HepG2 (cell line): ENCODE measurements at regions not wholly inside any gene's neighbourhood (a gene's known extent, or its start where the extent isn't known, plus 50 kb on each side); places are given as distances from the start of the nearest gene placed in this dataset.
"Not testable (repeated sequence)": the region's sequence is repeated elsewhere in the genome, so short reads cannot be mapped to it uniquely, and the experiment has no call there.

ENCODE experiments used
- ASH2L ChIP-seq: fragments of 300-600, 200-600 bp; sonication (generic); IDR thresholded peaks from 2 replicates; pipeline ENCODE4 v1.7.0; 2017; ENCODE audit warnings: low read depth, mild to moderate bottlenecking, moderate library complexity, mixed read lengths, low read length; ENCODE audit not compliant: insufficient read length
- DMAP1 ChIP-seq: IDR thresholded peaks from 2 replicates; pipeline ENCODE4 v1.6.1; 2016
- ESRRA ChIP-seq: sonication (generic); formaldehyde crosslinking; IDR thresholded peaks from 2 replicates; pipeline ENCODE4 v1.5.1; 2020; ENCODE audit warnings: mild to moderate bottlenecking, low read depth, missing genetic modification reagents
- GFI1 ChIP-seq: sonication (generic); formaldehyde crosslinking; IDR thresholded peaks from 2 replicates; pipeline ENCODE4 v1.5.0; 2020; ENCODE audit warnings: missing genetic modification reagents, mild to moderate bottlenecking, borderline replicate concordance
- HDAC1 ChIP-seq: sonication (generic); formaldehyde crosslinking; IDR thresholded peaks from 2 replicates; pipeline ENCODE4 v1.5.1; 2020; ENCODE audit warnings: mild to moderate bottlenecking, missing genetic modification reagents
- MIER2 ChIP-seq: IDR thresholded peaks from 2 replicates; pipeline ENCODE4 v1.6.1; 2016; ENCODE audit warnings: missing biosample characterization, missing genetic modification reagents
- TBX3 ChIP-seq: fragments of 450-650 bp; IDR thresholded peaks from 2 replicates; pipeline ENCODE4 v1.6.1; 2017; ENCODE audit warnings: antibody characterized with exemption, mild to moderate bottlenecking, inconsistent platforms, borderline replicate concordance
- TCF12 ChIP-seq, 2 experiments: fragments of 450-650 bp in 1 of 2; sonication (generic) in 1 of 2; formaldehyde crosslinking in 1 of 2; IDR thresholded peaks; 2 replicates each; pipeline versions ENCODE4 v1.6.1 to v1.8.0; 2017 to 2022; ENCODE audit warnings: antibody characterized with exemption in 1 of 2, mild to moderate bottlenecking in 1 of 2, missing genetic modification reagents in 1 of 2, moderate library complexity in 1 of 2
- TCF7 ChIP-seq: sonication (generic); IDR thresholded peaks from 2 replicates; pipeline ENCODE4 v1.6.1; 2016; ENCODE audit warnings: antibody characterized with exemption, low read depth
- ZNF124 ChIP-seq: sonication (generic); formaldehyde crosslinking; IDR thresholded peaks from 2 replicates; pipeline ENCODE4 v1.4.0; 2020; ENCODE audit warnings: missing genetic modification reagents
- ZNF614 ChIP-seq: IDR thresholded peaks from 2 replicates; pipeline ENCODE4 v1.6.1; 2018; ENCODE audit warnings: missing biosample characterization, missing genetic modification reagents, inconsistent platforms, borderline replicate concordance
- ZNF644 ChIP-seq: IDR thresholded peaks from 2 replicates; pipeline ENCODE4 v1.6.1; 2016; ENCODE audit warnings: low read depth
- ZNF878 ChIP-seq: sonication (generic); formaldehyde crosslinking; IDR thresholded peaks from 2 replicates; pipeline ENCODE4 v1.8.1; 2023; ENCODE audit warnings: mild to moderate bottlenecking, missing genetic modification reagents, moderate library complexity
- TF ChIP-seq, protein P1 (sequence below): sonication (generic); formaldehyde crosslinking; IDR thresholded peaks from 2 replicates; pipeline ENCODE4 v1.5.0; 2020; ENCODE audit warnings: mild to moderate bottlenecking, missing genetic modification reagents, borderline replicate concordance
- TF ChIP-seq, protein P2 (sequence below): IDR thresholded peaks from 2 replicates; pipeline ENCODE4 v1.6.1; 2016; ENCODE audit warnings: low read depth
- TF ChIP-seq, protein P3 (sequence below): sonication (generic); formaldehyde crosslinking; IDR thresholded peaks from 2 replicates; pipeline ENCODE4 v1.5.1; 2020; ENCODE audit warnings: mild to moderate bottlenecking, missing genetic modification reagents, moderate library complexity
- TF ChIP-seq, protein P4 (sequence below): IDR thresholded peaks from 2 replicates; pipeline ENCODE4 v1.6.1; 2016; ENCODE audit warnings: low read depth, missing genetic modification reagents, missing compliant biosample characterization

DNA sequence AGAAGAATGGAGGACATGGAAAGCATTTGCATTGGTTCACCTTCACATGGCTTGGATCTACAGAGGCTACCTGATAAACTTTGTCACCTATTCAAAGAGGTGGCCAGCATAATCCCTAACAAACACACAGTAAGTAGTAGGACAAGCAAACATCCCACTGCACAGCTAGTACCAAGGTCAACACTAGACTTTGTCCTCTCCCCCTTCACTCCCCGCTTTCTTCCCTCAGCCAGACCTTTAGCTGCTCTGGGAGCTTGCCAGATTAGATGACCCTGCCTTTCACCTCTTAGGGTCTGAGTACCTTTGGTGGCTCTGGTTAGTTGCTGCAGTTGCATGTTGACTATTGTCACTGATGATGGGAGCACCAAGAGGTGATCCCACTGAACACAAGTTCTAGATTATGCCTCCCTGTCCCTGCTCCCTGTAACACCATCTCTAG is 211.3 kb downstream of the CCDC74A start (continued):
- peak; percentile 82 for TF ChIP-seq MIER2 (CRISPR knock-in tag)
- peak; percentile 63 for TF ChIP-seq HDAC1 (CRISPR knock-in tag)
- peak; percentile 71 for TF ChIP-seq ESRRA (CRISPR knock-in tag)
- TF ChIP-seq TBX3: peak; percentile 95
- peak; percentile 29 for TF ChIP-seq ASH2L
- TF ChIP-seq, protein P1, sequence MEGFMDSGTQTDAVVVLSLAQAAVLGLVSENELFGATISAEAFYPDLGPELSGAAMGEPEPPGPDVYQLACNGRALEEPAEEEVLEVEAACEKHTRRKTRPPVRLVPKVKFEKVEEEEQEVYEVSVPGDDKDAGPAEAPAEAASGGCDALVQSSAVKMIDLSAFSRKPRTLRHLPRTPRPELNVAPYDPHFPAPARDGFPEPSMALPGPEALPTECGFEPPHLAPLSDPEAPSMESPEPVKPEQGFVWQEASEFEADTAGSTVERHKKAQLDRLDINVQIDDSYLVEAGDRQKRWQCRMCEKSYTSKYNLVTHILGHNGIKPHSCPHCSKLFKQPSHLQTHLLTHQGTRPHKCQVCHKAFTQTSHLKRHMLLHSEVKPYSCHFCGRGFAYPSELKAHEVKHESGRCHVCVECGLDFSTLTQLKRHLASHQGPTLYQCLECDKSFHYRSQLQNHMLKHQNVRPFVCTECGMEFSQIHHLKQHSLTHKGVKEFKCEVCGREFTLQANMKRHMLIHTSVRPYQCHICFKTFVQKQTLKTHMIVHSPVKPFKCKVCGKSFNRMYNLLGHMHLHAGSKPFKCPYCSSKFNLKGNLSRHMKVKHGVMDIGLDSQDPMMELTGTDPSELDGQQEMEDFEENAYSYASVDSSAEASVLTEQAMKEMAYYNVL: peak; percentile 65; the same call in 1 of the 2 replicates
- peak; percentile 71; the same call in 1 of the 2 replicates for TF ChIP-seq GFI1
- peak; percentile 70 for TF ChIP-seq TCF7
- TF ChIP-seq, protein P2, sequence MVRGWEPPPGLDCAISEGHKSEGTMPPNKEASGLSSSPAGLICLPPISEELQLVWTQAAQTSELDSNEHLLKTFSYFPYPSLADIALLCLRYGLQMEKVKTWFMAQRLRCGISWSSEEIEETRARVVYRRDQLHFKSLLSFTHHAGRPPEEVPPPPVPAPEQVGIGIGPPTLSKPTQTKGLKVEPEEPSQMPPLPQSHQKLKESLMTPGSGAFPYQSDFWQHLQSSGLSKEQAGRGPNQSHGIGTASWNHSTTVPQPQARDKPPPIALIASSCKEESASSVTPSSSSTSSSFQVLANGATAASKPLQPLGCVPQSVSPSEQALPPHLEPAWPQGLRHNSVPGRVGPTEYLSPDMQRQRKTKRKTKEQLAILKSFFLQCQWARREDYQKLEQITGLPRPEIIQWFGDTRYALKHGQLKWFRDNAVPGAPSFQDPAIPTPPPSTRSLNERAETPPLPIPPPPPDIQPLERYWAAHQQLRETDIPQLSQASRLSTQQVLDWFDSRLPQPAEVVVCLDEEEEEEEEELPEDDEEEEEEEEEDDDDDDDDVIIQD: peak; percentile 96
- TF ChIP-seq, protein P3, sequence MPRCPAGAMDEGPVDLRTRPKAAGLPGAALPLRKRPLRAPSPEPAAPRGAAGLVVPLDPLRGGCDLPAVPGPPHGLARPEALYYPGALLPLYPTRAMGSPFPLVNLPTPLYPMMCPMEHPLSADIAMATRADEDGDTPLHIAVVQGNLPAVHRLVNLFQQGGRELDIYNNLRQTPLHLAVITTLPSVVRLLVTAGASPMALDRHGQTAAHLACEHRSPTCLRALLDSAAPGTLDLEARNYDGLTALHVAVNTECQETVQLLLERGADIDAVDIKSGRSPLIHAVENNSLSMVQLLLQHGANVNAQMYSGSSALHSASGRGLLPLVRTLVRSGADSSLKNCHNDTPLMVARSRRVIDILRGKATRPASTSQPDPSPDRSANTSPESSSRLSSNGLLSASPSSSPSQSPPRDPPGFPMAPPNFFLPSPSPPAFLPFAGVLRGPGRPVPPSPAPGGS (CRISPR knock-in tag): 0 out of 2 replicates have a peak, but pooled peaks have one; percentile 27
- TF ChIP-seq ZNF644 (CRISPR knock-in tag): peak; percentile 90
- TF ChIP-seq, protein P4, sequence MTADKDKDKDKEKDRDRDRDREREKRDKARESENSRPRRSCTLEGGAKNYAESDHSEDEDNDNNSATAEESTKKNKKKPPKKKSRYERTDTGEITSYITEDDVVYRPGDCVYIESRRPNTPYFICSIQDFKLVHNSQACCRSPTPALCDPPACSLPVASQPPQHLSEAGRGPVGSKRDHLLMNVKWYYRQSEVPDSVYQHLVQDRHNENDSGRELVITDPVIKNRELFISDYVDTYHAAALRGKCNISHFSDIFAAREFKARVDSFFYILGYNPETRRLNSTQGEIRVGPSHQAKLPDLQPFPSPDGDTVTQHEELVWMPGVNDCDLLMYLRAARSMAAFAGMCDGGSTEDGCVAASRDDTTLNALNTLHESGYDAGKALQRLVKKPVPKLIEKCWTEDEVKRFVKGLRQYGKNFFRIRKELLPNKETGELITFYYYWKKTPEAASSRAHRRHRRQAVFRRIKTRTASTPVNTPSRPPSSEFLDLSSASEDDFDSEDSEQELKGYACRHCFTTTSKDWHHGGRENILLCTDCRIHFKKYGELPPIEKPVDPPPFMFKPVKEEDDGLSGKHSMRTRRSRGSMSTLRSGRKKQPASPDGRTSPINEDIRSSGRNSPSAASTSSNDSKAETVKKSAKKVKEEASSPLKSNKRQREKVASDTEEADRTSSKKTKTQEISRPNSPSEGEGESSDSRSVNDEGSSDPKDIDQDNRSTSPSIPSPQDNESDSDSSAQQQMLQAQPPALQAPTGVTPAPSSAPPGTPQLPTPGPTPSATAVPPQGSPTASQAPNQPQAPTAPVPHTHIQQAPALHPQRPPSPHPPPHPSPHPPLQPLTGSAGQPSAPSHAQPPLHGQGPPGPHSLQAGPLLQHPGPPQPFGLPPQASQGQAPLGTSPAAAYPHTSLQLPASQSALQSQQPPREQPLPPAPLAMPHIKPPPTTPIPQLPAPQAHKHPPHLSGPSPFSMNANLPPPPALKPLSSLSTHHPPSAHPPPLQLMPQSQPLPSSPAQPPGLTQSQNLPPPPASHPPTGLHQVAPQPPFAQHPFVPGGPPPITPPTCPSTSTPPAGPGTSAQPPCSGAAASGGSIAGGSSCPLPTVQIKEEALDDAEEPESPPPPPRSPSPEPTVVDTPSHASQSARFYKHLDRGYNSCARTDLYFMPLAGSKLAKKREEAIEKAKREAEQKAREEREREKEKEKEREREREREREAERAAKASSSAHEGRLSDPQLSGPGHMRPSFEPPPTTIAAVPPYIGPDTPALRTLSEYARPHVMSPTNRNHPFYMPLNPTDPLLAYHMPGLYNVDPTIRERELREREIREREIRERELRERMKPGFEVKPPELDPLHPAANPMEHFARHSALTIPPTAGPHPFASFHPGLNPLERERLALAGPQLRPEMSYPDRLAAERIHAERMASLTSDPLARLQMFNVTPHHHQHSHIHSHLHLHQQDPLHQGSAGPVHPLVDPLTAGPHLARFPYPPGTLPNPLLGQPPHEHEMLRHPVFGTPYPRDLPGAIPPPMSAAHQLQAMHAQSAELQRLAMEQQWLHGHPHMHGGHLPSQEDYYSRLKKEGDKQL: peak; percentile 83
- TF ChIP-seq ZNF878 (CRISPR knock-in tag): peak; percentile 75
- peak; percentile 76; the same call in 1 of the 2 replicates for TF ChIP-seq ZNF614 (CRISPR knock-in tag)
- TF ChIP-seq DMAP1 (CRISPR knock-in tag): peak; percentile 56; the same call in 1 of the 2 replicates
- TF ChIP-seq ZNF124 (CRISPR knock-in tag): peak; percentile 86; the same call in 1 of the 2 replicates
- not testable (repeated sequence) for TF ChIP-seq TCF12 (IDR thresholded peaks at IDR 0.05)
- TF ChIP-seq TCF12 (CRISPR knock-in tag; IDR thresholded peaks at IDR 0.05): 0 out of 2 replicates have a peak, but pooled peaks have one; percentile 57
